K562 (cell line): ENCODE measurements at regions not wholly inside any gene's neighbourhood (a gene's known extent, or its start where the extent isn't known, plus 50 kb on each side); places are given as distances from the start of the nearest gene placed in this dataset.
A peak's percentile ranks its signal among the peaks of the same experiment; 100 is the strongest.

Experiments used
- EHMT2 ChIP-seq: fragments of 450-650 bp; IDR thresholded peaks from 2 replicates; pipeline ENCODE4 v1.6.1; 2018; ENCODE audit warnings: antibody characterized with exemption
- FOXK2 ChIP-seq, 2 experiments: fragments of 450-650 bp; IDR thresholded peaks in 1 of 2; conservative IDR thresholded peaks in 1 of 2; 2 replicates each; pipeline ENCODE4 v1.6.1; 2016; ENCODE audit warnings: low read depth in 2 of 2, mild to moderate bottlenecking in 1 of 2
- HCFC1 ChIP-seq: IDR thresholded peaks from 2 replicates; pipeline ENCODE4 v1.6.1; 2012; ENCODE audit warnings: low read depth, low read length, improper control_type of control experiment
- MECOM ChIP-seq: fragments of 250-450 bp; sonication (Bioruptor Pico); IDR thresholded peaks from 2 replicates; pipeline ENCODE4 v1.8.0; 2022; ENCODE audit warnings: inconsistent platforms
- MEF2A ChIP-seq: IDR thresholded peaks from 2 replicates; pipeline ENCODE4 v1.6.1; 2011; ENCODE audit warnings: low read depth, mild to moderate bottlenecking, low read length, moderate library complexity; ENCODE audit not compliant: control insufficient read depth
- RBM25 ChIP-seq: fragments of 200-400 bp; formaldehyde crosslinking; IDR thresholded peaks from 2 replicates; pipeline ENCODE4 v1.6.1; 2018; ENCODE audit warnings: low read length, low read depth, moderate library complexity; ENCODE audit not compliant: severe bottlenecking
- RBM34 ChIP-seq: fragments of 200-400 bp; formaldehyde crosslinking; IDR thresholded peaks from 2 replicates; pipeline ENCODE4 v1.6.1; 2018; ENCODE audit warnings: low read length, borderline replicate concordance; ENCODE audit not compliant: insufficient read depth
- RERE ChIP-seq: sonication (generic); formaldehyde crosslinking; IDR thresholded peaks from 2 replicates; pipeline ENCODE4 v1.8.0; 2023; ENCODE audit warnings: missing genetic modification reagents, mild to moderate bottlenecking, borderline replicate concordance
- TBL1XR1 ChIP-seq, 2 experiments: IDR thresholded peaks; 2 replicates each; pipeline ENCODE4 v1.6.1; 2012; ENCODE audit warnings: improper control_type of control experiment in 2 of 2, low read length in 2 of 2, mild to moderate bottlenecking in 1 of 2
- YY1 ChIP-seq, 3 experiments: IDR thresholded peaks; 2 replicates each; pipeline ENCODE4 v1.6.1; 2011; ENCODE audit warnings: low read length in 2 of 3, mild to moderate bottlenecking in 2 of 3, moderate library complexity in 2 of 3, borderline replicate concordance in 1 of 3, control low read depth in 1 of 3, low read depth in 1 of 3; ENCODE audit not compliant: insufficient read depth in 3 of 3, insufficient replicate concordance in 2 of 3, control insufficient read depth in 1 of 3, insufficient read length in 1 of 3; ENCODE audit errors: extremely low read depth in 1 of 3
- ZNF395 ChIP-seq: fragments of 200-800 bp; sonication (Bioruptor generic); IDR thresholded peaks from 2 replicates; pipeline ENCODE4 v1.6.1; 2017; ENCODE audit warnings: missing genetic modification characterization, missing compliant biosample characterization
- ZNF699 ChIP-seq: fragments of 250-450 bp; sonication (Bioruptor Pico); IDR thresholded peaks from 2 replicates; pipeline ENCODE4 v1.8.0; 2021; ENCODE audit warnings: mild to moderate bottlenecking, moderate library complexity; ENCODE audit not compliant: insufficient replicate concordance

- TF ChIP-seq RBM25 (peak; percentile 24), MEF2A (peak; percentile 93), MECOM (no peak), ZNF699 (CRISPR knock-in tag) (no peak), YY1 (IDR thresholded peaks at IDR 0.05; ENCODE audit: borderline replicate concordance in 1 of 3, control insufficient read depth in 1 of 3, extremely low read depth in 1 of 3, insufficient read depth in 3 of 3, insufficient read length in 1 of 3, insufficient replicate concordance in 2 of 3, low read depth in 1 of 3, low read length in 2 of 3) (peak in 2 of 3 experiments; percentile 67 to 83), FOXK2 (conservative IDR thresholded peaks at IDR 0.05 in 1 of 2, IDR thresholded peaks at IDR 0.05 in 1 of 2; ENCODE audit: low read depth in 2 of 2) (peak; percentile 88 to 89; a peak in 3 of 4 replicates), TBL1XR1 (IDR thresholded peaks at IDR 0.05; ENCODE audit: low read length in 2 of 2) (peak; percentile 100), ZNF395 (CRISPR knock-in tag) (peak; percentile 12; the same call in 1 of the 2 replicates), RBM34 (no peak), EHMT2 (no peak), RERE (CRISPR knock-in tag) (no peak), HCFC1 (peak; percentile 47; the same call in 1 of the 2 replicates)
These were observed 162.5 kb upstream of the TBL1XR1 start (continued) for GRCh38 chr3:177359593-177360357.
